HepG2 (cell line): ENCODE measurements at regions not wholly inside any gene's neighbourhood (a gene's known extent, or its start where the extent isn't known, plus 50 kb on each side); places are given as distances from the start of the nearest gene placed in this dataset.

Experiments
- BCL3 ChIP-seq: sonication (generic); formaldehyde crosslinking; IDR thresholded peaks from 2 replicates; pipeline ENCODE4 v1.5.1; 2020; ENCODE audit warnings: mild to moderate bottlenecking, missing genetic modification reagents, moderate library complexity
- HCFC1 ChIP-seq: fragments of 150-350 bp; IDR thresholded peaks from 2 replicates; pipeline ENCODE4 v1.6.1; 2014; ENCODE audit warnings: low read depth, low read length
- MAX ChIP-seq: IDR thresholded peaks from 2 replicates; pipeline ENCODE4 v1.6.1; 2012; ENCODE audit warnings: inconsistent platforms
- POLR2A ChIP-seq, 2 experiments: IDR thresholded peaks; 2 replicates each; pipeline ENCODE4 v1.6.1; 2011; ENCODE audit warnings: low read depth in 2 of 2, low read length in 2 of 2, mild to moderate bottlenecking in 1 of 2, moderate library complexity in 1 of 2; ENCODE audit not compliant: insufficient read depth in 1 of 2
- ZBTB42 ChIP-seq: sonication (generic); formaldehyde crosslinking; IDR thresholded peaks from 2 replicates; pipeline ENCODE4 v1.5.0; 2020; ENCODE audit warnings: mild to moderate bottlenecking, missing genetic modification reagents
- ZNF225 ChIP-seq: sonication (generic); formaldehyde crosslinking; IDR thresholded peaks from 2 replicates; pipeline ENCODE4 v1.4.0; 2020; ENCODE audit warnings: mild to moderate bottlenecking, missing genetic modification reagents
- ZNF430 ChIP-seq: sonication (generic); formaldehyde crosslinking; IDR thresholded peaks from 2 replicates; pipeline ENCODE4 v1.9.0; 2021; ENCODE audit warnings: mild to moderate bottlenecking, missing genetic modification reagents
- TF ChIP-seq, protein P1 (sequence below), 2 experiments: IDR thresholded peaks; 2 replicates each; pipeline ENCODE4 v1.6.1; 2011 to 2012; ENCODE audit warnings: low read length in 2 of 2, borderline replicate concordance in 1 of 2, low read depth in 1 of 2, mild to moderate bottlenecking in 1 of 2, moderate library complexity in 1 of 2

GRCh38 chr4:107253090-107253489, 217.0 kb upstream of the DKK2 start:
- TF ChIP-seq ZNF430 (CRISPR knock-in tag) (no peak), ZBTB42 (no peak), HCFC1 (no peak), BCL3 (CRISPR knock-in tag) (no peak), MAX (no peak), ZNF225 (CRISPR knock-in tag) (no peak), POLR2A (IDR thresholded peaks at IDR 0.05; ENCODE audit: insufficient read depth in 1 of 2, low read depth in 2 of 2, low read length in 2 of 2) (no peak)
- TF ChIP-seq, protein P1, sequence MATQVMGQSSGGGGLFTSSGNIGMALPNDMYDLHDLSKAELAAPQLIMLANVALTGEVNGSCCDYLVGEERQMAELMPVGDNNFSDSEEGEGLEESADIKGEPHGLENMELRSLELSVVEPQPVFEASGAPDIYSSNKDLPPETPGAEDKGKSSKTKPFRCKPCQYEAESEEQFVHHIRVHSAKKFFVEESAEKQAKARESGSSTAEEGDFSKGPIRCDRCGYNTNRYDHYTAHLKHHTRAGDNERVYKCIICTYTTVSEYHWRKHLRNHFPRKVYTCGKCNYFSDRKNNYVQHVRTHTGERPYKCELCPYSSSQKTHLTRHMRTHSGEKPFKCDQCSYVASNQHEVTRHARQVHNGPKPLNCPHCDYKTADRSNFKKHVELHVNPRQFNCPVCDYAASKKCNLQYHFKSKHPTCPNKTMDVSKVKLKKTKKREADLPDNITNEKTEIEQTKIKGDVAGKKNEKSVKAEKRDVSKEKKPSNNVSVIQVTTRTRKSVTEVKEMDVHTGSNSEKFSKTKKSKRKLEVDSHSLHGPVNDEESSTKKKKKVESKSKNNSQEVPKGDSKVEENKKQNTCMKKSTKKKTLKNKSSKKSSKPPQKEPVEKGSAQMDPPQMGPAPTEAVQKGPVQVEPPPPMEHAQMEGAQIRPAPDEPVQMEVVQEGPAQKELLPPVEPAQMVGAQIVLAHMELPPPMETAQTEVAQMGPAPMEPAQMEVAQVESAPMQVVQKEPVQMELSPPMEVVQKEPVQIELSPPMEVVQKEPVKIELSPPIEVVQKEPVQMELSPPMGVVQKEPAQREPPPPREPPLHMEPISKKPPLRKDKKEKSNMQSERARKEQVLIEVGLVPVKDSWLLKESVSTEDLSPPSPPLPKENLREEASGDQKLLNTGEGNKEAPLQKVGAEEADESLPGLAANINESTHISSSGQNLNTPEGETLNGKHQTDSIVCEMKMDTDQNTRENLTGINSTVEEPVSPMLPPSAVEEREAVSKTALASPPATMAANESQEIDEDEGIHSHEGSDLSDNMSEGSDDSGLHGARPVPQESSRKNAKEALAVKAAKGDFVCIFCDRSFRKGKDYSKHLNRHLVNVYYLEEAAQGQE (IDR thresholded peaks at IDR 0.05; ENCODE audit: borderline replicate concordance in 1 of 2, low read depth in 1 of 2, low read length in 2 of 2), result no peak
